ENCODE measurements at regions not wholly inside any gene's neighbourhood (a gene's known extent, or its start where the extent isn't known, plus 50 kb on each side); places are given as distances from the start of the nearest gene placed in this dataset.

GRCh38 chr2:204331180-204331579, 214.1 kb upstream of the PARD3B start:
- TF ChIP-seq CTCF (IDR thresholded peaks at IDR 0.05) = no peak
- ATAC-seq (ENCODE audit: low FRiP score) (no peak), DNase-seq (ENCODE audit: low spot score) (no peak)

- TF ChIP-seq CTCF (IDR thresholded peaks at IDR 0.05) = no peak
- ATAC-seq (ENCODE audit: low FRiP score) = no peak
These were observed 213.3 kb upstream of the PARD3B start for GRCh38 chr2:204331988-204332387.

GRCh38 chr2:204332706-204333105, 212.6 kb upstream of the PARD3B start:
- ATAC-seq (ENCODE audit: low FRiP score) (no peak), DNase-seq (ENCODE audit: low spot score) (no peak)
- TF ChIP-seq CTCF (IDR thresholded peaks at IDR 0.05) = no peak

More at GRCh38 chr2:204331988-204332387, 213.3 kb upstream of the PARD3B start:
- DNase-seq (ENCODE audit: low spot score) = no peak

GRCh38 chr2:204333861-204334260, 211.4 kb upstream of the PARD3B start:
- DNase-seq (ENCODE audit: low spot score) (no peak), ATAC-seq (ENCODE audit: low FRiP score) (no peak)
- no peak for TF ChIP-seq CTCF (IDR thresholded peaks at IDR 0.05)

- DNase-seq (ENCODE audit: low spot score) (no peak), ATAC-seq (ENCODE audit: low FRiP score) (no peak)
- no peak for TF ChIP-seq CTCF (IDR thresholded peaks at IDR 0.05)
These were observed 209.7 kb upstream of the PARD3B start for GRCh38 chr2:204335451-204336058.

GRCh38 chr2:204336153-204336744, 209.0 kb upstream of the PARD3B start:
- ATAC-seq (ENCODE audit: low FRiP score) (no peak), DNase-seq (ENCODE audit: low spot score) (no peak)
- TF ChIP-seq CTCF (IDR thresholded peaks at IDR 0.05) = no peak

GRCh38 chr2:204337638-204338037, 207.6 kb upstream of the PARD3B start:
- no peak for ATAC-seq (ENCODE audit: low FRiP score)
- DNase-seq (ENCODE audit: low spot score) = no peak
- TF ChIP-seq CTCF (IDR thresholded peaks at IDR 0.05) = no peak
